ENCODE measurements at regions not wholly inside any gene's neighbourhood (a gene's known extent, or its start where the extent isn't known, plus 50 kb on each side); places are given as distances from the start of the nearest gene placed in this dataset.

DNA sequence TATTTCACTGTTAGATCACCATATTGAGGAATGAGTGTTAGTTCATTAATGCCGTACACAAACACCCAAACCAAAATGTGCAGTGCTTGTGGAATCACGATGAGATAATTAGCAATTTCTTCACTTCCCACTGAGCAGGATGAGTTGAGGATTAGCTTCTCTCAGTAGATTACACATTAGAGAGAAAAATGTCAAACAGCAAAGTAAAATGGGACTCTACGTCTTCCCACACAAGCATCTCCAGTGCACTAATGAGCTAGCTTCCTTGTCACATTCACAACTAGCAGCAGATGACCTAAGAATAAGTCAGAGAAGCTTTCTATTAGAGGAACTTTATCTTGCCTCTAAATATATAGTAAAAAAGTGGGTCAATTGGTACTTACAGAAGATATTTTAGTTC is 926.9 kb downstream of the TSN start:
- Histone ChIP-seq H3K79me2 (ENCODE audit: control insufficient read depth, insufficient read depth, low read length) (no peaks in the 10 kb centered on the region), H3K4me3 (no peak overlapping the region), H3K36me3 (ENCODE audit: control insufficient read depth, insufficient read depth, low read length) (no peaks in the 10 kb centered on the region), H3K27me3 (ENCODE audit: control insufficient read depth in 2 of 2, insufficient read depth in 2 of 2, low read length in 2 of 2) (no peaks in the 10 kb centered on the region), H3K4me1 (replicated peaks in 1 of 2; ENCODE audit: control insufficient read depth in 2 of 2, insufficient read depth in 2 of 2, low read length in 2 of 2) (no peaks in the 10 kb centered on the region), H3K27ac (ENCODE audit: extremely low read depth, low read depth, low read length) (no peak overlapping the region), H3K4me2 (ENCODE audit: insufficient read depth, low read length) (no peak overlapping the region), H4K20me1 (replicated peaks; ENCODE audit: control insufficient read depth, insufficient read depth, low read length) (no peaks in the 10 kb centered on the region), H3K9me3 (replicated peaks; ENCODE audit: control insufficient read depth, insufficient read depth, low read depth, low read length) (no peaks in the 10 kb centered on the region), H3K9me1 (ENCODE audit: control insufficient read depth, insufficient read depth, low read length) (no peaks in the 10 kb centered on the region), H2AFZ (ENCODE audit: low read depth, low read length) (no peak overlapping the region), H3K9ac (ENCODE audit: insufficient read depth in 1 of 2, low read depth in 2 of 2, low read length in 2 of 2) (no peak overlapping the region)
- ChIA-PET POLR2A (no interaction called here), CTCF (ENCODE audit: low intra/inter-chr PET ratio) (no interaction called here)
- no TSS peak for BruUV-seq (replicated peaks)
- no peak for FAIRE-seq
- no peak for ATAC-seq
- intact Hi-C loops (cut with micrococcal nuclease) (no loop called here), in situ Hi-C loops (cut with MboI) (no loop called here)
- WGBS (ENCODE audit: insufficient coverage, low coverage, missing lambda C conversion rate): 0% methylated on average over 3 of the region's 3 CpGs
- DNase-seq (ENCODE audit: extremely low read depth in 1 of 4, low spot score in 3 of 4): no peak
- TF ChIP-seq PHF20 (IDR thresholded peaks at IDR 0.05; ENCODE audit: partially characterized antibody) (no peak), CCNT2 (IDR thresholded peaks at IDR 0.05; ENCODE audit: borderline replicate concordance, extremely low read depth, insufficient read length, low read depth, low read length) (no peak), CBFA2T2 (conservative IDR thresholded peaks at IDR 0.05) (no peak), RNF2 (IDR thresholded peaks at IDR 0.05) (no peak), ZNF561 (CRISPR knock-in tag; conservative IDR thresholded peaks at IDR 0.05) (no peak), PBX2 (CRISPR knock-in tag; IDR thresholded peaks at IDR 0.05; ENCODE audit: low read depth) (no peak), PBX2 (tag; conservative IDR thresholded peaks at IDR 0.05; ENCODE audit: low read depth) (no peak), SMARCB1 (IDR thresholded peaks at IDR 0.05; ENCODE audit: insufficient read length, low read depth) (no peak), ZNF274 (IDR thresholded peaks at IDR 0.05; ENCODE audit: borderline replicate concordance, low read depth, low read length) (no peak), ZNF76 (CRISPR knock-in tag; IDR thresholded peaks at IDR 0.05; ENCODE audit: borderline replicate concordance) (no peak)
- TF ChIP-seq, protein P1, sequence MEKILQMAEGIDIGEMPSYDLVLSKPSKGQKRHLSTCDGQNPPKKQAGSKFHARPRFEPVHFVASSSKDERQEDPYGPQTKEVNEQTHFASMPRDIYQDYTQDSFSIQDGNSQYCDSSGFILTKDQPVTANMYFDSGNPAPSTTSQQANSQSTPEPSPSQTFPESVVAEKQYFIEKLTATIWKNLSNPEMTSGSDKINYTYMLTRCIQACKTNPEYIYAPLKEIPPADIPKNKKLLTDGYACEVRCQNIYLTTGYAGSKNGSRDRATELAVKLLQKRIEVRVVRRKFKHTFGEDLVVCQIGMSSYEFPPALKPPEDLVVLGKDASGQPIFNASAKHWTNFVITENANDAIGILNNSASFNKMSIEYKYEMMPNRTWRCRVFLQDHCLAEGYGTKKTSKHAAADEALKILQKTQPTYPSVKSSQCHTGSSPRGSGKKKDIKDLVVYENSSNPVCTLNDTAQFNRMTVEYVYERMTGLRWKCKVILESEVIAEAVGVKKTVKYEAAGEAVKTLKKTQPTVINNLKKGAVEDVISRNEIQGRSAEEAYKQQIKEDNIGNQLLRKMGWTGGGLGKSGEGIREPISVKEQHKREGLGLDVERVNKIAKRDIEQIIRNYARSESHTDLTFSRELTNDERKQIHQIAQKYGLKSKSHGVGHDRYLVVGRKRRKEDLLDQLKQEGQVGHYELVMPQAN (IDR thresholded peaks at IDR 0.05; ENCODE audit: borderline replicate concordance): no peak
- TF ChIP-seq, protein P2, sequence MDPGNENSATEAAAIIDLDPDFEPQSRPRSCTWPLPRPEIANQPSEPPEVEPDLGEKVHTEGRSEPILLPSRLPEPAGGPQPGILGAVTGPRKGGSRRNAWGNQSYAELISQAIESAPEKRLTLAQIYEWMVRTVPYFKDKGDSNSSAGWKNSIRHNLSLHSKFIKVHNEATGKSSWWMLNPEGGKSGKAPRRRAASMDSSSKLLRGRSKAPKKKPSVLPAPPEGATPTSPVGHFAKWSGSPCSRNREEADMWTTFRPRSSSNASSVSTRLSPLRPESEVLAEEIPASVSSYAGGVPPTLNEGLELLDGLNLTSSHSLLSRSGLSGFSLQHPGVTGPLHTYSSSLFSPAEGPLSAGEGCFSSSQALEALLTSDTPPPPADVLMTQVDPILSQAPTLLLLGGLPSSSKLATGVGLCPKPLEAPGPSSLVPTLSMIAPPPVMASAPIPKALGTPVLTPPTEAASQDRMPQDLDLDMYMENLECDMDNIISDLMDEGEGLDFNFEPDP (CRISPR knock-in tag; IDR thresholded peaks at IDR 0.05): no peak
- TF ChIP-seq, protein P3, sequence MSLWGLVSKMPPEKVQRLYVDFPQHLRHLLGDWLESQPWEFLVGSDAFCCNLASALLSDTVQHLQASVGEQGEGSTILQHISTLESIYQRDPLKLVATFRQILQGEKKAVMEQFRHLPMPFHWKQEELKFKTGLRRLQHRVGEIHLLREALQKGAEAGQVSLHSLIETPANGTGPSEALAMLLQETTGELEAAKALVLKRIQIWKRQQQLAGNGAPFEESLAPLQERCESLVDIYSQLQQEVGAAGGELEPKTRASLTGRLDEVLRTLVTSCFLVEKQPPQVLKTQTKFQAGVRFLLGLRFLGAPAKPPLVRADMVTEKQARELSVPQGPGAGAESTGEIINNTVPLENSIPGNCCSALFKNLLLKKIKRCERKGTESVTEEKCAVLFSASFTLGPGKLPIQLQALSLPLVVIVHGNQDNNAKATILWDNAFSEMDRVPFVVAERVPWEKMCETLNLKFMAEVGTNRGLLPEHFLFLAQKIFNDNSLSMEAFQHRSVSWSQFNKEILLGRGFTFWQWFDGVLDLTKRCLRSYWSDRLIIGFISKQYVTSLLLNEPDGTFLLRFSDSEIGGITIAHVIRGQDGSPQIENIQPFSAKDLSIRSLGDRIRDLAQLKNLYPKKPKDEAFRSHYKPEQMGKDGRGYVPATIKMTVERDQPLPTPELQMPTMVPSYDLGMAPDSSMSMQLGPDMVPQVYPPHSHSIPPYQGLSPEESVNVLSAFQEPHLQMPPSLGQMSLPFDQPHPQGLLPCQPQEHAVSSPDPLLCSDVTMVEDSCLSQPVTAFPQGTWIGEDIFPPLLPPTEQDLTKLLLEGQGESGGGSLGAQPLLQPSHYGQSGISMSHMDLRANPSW (CRISPR knock-in tag; IDR thresholded peaks at IDR 0.05): no peak
